HG03045 (cell line): ENCODE measurements at regions not wholly inside any gene's neighbourhood (a gene's known extent, or its start where the extent isn't known, plus 50 kb on each side); places are given as distances from the start of the nearest gene placed in this dataset.

ENCODE experiments used
- ATAC-seq: cut with Tn5 transposase; IDR thresholded peaks from one replicate; pipeline ENCODE4 v1.9.1; 2021; ENCODE audit warnings: mild to moderate bottlenecking, moderate library complexity; ENCODE audit not compliant: unreplicated experiment

DNA sequence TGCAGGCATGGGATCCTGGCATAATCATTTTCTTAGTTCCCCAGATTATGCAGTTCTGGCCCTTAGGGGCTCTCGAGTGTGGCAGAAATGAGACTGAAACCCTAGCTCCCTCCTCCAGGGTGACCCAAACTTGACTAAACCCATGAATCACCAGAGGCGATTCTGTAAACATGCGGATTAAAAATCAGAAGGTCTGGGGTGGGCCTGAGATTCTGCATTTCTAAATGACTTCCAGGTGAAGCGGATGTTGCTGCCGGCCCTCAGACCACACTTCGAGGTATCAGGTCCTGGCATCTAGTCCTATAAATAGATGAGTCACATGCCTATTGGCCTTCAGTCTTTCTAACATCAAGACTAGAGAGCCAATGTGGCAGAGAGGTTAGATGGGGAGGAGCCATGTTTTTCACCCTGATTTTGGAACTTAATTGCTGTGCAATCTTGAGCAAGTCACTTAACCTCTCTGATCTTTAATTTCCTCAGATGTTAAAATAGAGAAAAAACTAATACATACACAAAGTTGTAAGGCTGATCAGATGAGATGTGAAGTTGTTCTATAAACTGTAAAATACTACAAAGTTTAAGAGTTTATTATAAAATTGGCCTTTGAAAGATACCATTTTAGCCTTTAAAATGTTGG, 431.2 kb downstream of the FOXO1 start:
- ATAC-seq, result no peak

DNA sequence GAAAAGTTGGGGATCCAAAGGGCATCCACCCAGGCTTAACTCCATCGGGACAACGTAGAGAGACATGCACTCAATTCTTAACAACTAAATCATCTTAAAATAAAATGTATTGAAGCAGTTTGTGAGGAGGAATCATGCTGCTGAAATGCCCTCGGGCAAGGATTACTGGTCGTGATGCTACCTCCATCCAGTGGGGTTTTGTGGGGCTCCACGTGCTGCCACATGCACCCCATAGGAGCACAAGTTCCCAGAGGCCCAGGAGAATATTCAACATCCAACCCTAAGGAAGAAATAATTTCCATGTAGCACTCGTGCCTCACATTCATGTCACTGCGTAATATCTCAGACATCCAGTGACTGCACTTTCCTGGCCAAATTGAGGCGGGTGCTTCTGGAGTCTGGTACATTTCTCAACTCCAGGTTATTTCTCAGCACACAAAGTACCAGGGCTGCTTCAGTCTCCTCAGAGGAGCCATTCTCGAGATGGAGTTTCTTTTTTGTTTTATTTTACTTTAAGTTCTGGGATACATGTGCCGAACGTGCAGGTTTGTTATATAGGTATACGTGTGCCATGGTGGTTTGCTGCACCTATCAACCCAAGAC, 429.8 kb downstream of the FOXO1 start:
- no peak for ATAC-seq

DNA sequence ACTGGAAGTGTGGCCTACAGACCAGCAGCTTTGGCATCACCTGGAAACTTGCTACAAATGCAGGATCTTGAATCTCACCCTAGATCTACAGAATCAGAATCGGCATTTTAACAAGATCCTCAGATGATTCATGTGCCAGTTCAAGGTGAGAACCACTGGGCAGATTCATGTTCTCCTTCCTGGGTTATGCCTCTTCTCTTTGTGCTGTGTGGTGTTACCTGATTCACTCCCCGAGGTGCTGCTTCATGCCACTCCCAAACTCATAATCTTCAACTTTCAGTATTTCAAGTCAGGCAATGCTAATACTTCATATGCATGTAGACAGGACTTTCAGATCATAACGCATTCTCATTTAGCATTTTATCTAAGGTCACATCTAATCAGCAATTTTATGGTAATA, 427.7 kb downstream of the FOXO1 start:
- ATAC-seq, result no peak

- ATAC-seq, result no peak
Measured at GRCh38 chr13:40240293-40240692, 426.1 kb downstream of the FOXO1 start.

- ATAC-seq, result no peak
Measured at GRCh38 chr13:40241125-40241798, 425.2 kb downstream of the FOXO1 start.

DNA sequence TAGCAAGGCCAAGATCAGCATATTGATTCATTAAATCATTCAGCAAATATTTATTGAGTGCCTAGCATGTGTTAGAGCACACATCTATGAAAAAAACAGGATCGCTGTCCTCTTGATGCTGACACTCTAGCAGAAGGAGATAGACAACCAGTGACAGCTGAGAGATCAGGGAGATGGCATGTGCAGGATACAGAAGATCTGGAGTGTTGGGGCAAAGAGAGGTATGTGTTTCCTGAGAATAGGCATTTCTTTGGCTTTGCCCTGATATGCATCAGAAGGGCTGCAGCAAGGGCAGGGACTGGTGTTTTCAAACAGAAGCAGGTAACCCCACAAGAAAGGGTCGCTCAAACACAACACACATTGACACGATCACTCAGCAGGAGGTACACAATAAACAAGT, 423.4 kb downstream of the FOXO1 start:
- no peak for ATAC-seq

DNA sequence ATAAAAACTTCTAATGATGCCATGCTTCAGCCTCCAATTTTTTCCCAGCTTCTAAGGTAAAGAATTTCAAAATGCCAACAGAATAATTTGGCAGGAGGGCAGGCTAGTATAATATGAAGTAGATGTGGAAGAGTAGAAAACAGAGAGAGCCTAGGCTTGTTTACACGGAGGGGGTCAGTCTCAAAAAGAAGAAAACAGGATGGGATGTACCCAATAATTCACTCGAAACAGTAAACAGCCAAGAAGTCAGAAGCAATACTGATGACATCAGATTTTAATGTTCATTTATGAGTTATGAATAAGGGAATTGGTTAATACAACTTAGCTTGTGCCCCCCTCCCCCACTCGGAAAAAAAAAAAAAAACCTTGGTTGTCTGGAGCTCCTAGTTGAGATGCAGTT, 422.5 kb downstream of the FOXO1 start:
- no peak for ATAC-seq

DNA sequence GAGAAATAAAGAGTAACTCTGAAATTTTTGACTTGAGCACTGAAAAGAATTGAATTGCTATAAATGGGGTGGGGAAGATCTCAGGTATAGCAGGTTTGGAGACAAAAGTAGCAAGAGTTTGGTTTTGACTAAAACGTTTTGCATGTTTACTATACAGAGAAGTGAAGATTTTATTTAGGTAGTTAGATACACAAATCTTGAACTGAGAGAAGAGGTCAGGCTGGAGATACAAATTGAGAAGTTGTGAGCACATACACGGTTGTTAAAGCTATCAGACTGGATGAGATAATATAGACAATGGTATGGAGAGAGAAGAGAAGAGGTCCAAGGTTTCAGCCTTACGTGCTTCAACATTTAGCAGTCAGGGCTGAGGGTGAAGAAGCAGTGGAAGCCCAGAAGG, 420.9 kb downstream of the FOXO1 start:
- no peak for ATAC-seq

DNA sequence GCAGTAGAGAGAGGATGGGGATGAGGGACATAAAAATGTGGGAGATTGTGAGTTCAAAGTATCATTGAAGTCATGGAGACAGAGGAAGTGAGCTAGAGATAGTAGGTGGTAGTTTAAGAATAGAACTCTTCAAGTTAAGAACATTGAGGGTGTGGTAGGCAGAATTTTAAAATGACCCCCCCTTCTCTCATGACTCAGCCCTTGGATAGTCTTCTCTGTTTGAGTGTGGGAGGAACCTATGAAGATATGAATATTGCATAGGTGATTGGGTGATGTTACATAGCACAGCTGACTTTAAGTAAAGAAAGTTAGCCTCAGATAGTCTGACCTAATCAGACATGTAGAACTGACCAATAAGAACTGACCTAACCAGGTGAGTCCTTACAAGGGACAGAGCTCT, 418.6 kb downstream of the FOXO1 start:
- ATAC-seq, result no peak

DNA sequence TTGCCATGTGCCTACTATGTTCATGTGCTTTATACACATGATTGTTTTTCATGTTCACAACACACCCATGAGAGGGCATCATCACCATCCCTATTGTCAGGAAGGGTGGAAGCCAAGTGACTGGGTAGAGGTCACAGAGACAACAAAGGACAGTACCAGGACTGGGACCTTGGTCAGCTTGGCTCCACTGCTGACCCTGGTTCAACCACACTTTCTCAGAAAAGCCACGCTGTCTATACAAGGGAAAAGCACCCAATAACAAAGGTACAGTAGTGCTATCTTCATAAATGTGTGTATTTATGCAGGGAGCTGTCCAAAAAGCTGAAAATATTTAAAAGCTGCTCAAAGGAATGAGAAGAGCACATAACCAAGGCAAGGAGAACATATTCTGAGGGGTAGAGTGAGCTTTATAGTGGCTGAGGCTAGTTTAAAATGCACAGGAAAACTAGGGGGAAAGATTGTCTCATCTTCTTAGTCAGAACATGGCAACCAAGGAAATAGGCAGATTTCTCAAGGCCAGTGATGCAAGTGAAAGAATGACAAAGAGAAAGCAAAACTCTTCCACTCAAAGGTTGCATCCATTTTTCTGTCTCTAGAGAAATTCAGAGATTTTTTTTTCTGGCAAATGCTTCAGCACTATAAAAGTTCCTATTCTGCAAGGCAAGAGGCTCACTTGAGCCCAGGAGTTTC, 415.0 kb downstream of the FOXO1 start:
- ATAC-seq, result no peak

DNA sequence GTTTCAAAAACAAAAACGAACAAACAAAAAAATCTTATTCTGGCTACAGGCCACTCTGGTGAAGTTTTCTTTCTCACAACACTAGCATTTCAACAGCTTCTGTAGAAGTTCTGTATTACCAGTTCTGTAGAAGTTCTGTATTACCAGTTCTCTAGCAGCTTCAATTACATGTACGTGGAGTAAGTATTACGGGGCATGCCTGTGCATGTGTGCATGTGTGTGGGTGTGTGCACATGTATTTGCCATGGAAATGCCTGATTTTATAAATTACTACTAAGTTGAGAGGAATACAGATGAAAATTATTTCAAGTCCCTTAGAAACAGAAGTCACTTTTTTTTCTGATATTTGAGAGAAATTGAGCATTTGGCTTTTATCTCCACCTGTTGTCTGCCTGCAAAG, 414.2 kb downstream of the FOXO1 start:
- ATAC-seq, result no peak

DNA sequence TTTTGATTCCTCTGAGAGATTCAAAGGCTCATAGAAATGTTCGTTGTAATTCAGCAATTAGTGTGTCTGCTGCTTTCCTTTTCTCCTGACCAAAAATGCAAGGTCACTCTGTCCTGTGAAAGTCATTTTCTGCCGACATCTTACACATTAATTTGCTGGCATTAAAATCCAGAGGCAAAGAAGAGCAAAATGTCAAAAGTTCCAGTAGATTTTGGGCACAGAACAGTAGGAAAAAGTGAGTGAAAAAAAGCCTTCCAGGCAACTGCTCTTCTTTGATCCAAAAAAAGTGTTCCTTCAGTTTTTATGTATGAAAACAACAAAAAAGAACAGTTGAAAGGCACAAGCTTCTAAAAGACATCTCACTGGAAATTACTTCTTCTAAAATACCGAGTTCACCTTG, 413.8 kb downstream of the FOXO1 start:
- no peak for ATAC-seq

DNA sequence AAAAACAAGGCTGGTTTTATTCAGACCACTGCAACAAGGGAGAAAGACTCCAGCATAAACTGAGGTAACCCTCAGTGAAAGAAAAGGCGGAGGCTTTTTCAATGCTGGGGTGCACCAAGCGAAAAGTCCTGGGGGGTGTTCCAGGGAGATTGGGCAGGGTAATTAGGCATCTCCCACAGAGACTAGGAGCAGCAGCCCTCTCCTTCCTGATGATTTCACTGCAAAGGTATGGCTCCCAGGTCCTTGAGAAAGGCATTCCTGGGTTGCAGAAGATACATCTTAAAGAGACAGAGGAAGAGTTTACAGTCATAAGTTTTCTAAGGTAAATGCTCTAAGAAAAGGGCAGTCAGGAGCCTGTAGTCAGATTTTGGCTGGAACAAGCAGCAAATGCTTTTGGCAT, 412.0 kb downstream of the FOXO1 start:
- ATAC-seq, result no peak

- no peak for ATAC-seq
Measured at GRCh38 chr13:40255551-40255950, 410.9 kb downstream of the FOXO1 start.

- no peak for ATAC-seq
Measured at GRCh38 chr13:40259899-40260298, 406.5 kb downstream of the FOXO1 start.

DNA sequence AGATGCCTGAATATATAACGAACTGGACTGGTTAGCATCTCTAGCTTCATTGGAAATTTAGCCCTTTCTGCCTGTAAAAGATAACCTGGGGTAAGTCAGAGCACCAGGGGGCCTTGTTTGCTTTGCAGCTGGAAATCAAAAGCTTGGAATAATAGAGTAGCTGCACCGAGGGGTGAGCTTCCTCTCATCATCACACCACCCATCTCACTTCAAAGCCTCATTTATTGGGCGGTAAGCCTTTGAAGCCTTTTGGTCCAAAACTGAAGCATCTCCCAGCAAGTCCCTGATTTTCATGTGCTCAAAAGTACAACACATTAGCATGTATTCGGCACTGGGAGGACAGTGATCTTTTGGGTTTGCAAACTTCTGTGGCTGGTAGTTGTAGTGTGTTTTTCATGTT, 405.1 kb downstream of the FOXO1 start:
- ATAC-seq, result no peak

- no peak for ATAC-seq
Measured at GRCh38 chr13:40261947-40262346, 404.5 kb downstream of the FOXO1 start.

DNA sequence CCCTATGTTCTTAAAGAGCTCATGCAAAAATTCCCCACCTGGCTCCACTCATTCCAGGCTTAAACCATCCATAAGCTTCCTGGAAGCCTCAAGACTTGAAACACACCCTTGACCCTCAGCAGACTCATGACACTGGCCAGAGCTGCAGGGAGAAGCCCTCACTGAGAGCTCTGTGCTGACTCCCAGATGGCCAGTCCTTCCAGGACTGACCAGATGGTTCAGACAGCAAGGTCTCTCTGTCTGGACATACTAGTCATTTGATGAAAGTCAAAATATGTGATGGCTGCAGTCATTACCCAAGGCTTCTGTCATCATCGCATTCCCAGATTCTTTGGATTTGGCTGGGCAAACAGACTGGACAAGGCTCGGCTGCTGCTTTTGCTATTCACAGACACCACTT, 397.4 kb downstream of the FOXO1 start:
- ATAC-seq, result no peak

DNA sequence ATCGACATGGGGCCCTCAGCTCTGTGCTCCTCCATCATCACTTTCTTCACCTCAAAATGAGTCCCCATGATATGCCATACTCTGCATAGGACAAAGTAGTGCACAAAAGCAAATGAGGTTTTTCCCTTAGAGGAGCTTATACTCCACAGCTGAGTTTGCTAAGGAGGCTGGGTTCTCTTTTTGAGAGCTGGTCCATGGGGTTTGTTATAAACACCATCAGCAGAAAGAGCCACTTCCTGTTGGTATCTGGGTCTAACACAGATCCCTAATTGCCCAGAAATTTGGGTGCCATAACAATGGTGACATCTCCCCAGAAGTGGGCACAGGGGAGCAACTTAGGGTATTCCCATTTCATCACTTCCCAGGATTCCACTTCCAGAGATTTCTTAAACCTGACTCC, 395.7 kb downstream of the FOXO1 start:
- no peak for ATAC-seq

DNA sequence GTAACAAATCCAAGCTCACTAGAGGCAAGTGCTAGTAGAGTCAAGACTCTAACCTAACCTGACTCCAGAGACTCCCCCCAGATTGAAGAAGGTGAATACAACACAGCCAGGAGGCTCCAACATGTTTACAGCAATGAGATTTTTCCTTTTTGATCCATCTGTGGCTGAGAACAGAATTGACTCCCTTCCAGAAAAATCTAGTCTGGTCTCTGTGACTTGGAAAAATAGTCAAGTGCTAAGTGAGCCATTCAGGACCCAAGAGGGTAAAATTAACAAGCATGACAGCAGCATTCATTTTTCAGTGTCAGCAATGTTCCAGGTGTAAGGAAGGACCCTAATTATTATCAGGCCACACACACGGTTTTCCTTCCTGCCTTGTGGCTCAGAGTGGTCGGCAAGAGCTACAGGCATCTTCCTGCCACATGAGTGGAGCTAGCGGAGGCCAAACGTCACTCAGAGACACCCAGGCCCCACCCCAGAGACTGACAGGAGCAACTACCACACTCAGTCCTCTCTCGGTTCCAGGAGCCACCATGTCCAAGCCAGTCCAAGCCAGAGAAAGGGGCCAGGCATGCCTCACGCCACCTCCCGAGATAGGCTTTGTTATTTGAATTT, 395.1 kb downstream of the FOXO1 start:
- ATAC-seq, result no peak

GRCh38 chr13:40271931-40272775, 394.3 kb downstream of the FOXO1 start:
- ATAC-seq, result no peak
